MM.1S (cell line): ENCODE measurements at regions not wholly inside any gene's neighbourhood (a gene's known extent, or its start where the extent isn't known, plus 50 kb on each side); places are given as distances from the start of the nearest gene placed in this dataset.
"Not testable (repeated sequence)": the region's sequence is repeated elsewhere in the genome, so short reads cannot be mapped to it uniquely, and the experiment has no call there.

ENCODE experiments used
- DNase-seq: peaks from one replicate; pipeline ENCODE4 v3.0.0-alpha.2; 2015
- H2AFZ ChIP-seq: fragments of 300-600 bp; sonication (generic); 2 replicates; pipeline ENCODE4 v1.6.0; 2016; ENCODE audit warnings: antibody characterized with exemption, low read length
- H3F3A ChIP-seq: fragments of 300-600 bp; sonication (generic); 2 replicates; pipeline ENCODE4 v1.6.1; 2016; ENCODE audit warnings: mild to moderate bottlenecking, antibody characterized with exemption, low read length, moderate library complexity, mixed read lengths; ENCODE audit not compliant: insufficient read depth
- H3K27ac ChIP-seq: fragments of 300-600 bp; sonication (generic); 2 replicates; pipeline ENCODE4 v1.5.1; 2016; ENCODE audit warnings: mild to moderate bottlenecking, low read length
- H3K27me3 ChIP-seq: fragments of 300-600 bp; sonication (generic); replicated peaks from 2 replicates; pipeline ENCODE4 v1.6.0; 2016; ENCODE audit warnings: low read length; ENCODE audit not compliant: insufficient read depth
- H3K36me3 ChIP-seq: fragments of 300-600 bp; sonication (generic); replicated peaks from 2 replicates; pipeline ENCODE4 v1.6.1; 2016; ENCODE audit warnings: mild to moderate bottlenecking, low read length, mixed read lengths; ENCODE audit not compliant: insufficient read depth
- H3K4me1 ChIP-seq: fragments of 300-600 bp; sonication (generic); 2 replicates; pipeline ENCODE4 v1.6.1; 2016; ENCODE audit warnings: low read length, mixed read lengths
- H3K4me2 ChIP-seq: fragments of 300-600 bp; sonication (generic); 2 replicates; pipeline ENCODE4 v1.6.0; 2016; ENCODE audit warnings: low read depth, low read length
- H3K4me3 ChIP-seq: fragments of 300-600 bp; sonication (generic); 2 replicates; pipeline ENCODE4 v1.5.1; 2016; ENCODE audit warnings: low read length, mixed read lengths
- H3K79me2 ChIP-seq: fragments of 300-600 bp; sonication (generic); 2 replicates; pipeline ENCODE4 v1.6.1; 2016; ENCODE audit warnings: mixed run types, low read length, mixed read lengths
- H3K9ac ChIP-seq: fragments of 300-600 bp; sonication (generic); 2 replicates; pipeline ENCODE4 v1.6.1; 2016; ENCODE audit warnings: low read length, mixed read lengths
- H3K9me2 ChIP-seq: fragments of 300-600 bp; sonication (generic); replicated peaks from 2 replicates; pipeline ENCODE4 v1.6.1; 2016; ENCODE audit warnings: mild to moderate bottlenecking, low read length, mixed read lengths; ENCODE audit not compliant: insufficient read depth
- H3K9me3 ChIP-seq: fragments of 300-600 bp; sonication (generic); replicated peaks from 2 replicates; pipeline ENCODE4 v1.6.1; 2016; ENCODE audit warnings: mild to moderate bottlenecking, low read length, mixed read lengths; ENCODE audit not compliant: insufficient read depth
- H4K20me1 ChIP-seq: fragments of 300-600 bp; sonication (generic); 2 replicates; pipeline ENCODE4 v1.6.1; 2016; ENCODE audit warnings: mild to moderate bottlenecking, low read length, moderate library complexity, mixed read lengths; ENCODE audit not compliant: insufficient read depth
- CTCF ChIP-seq: fragments of 300-600 bp; sonication (generic); IDR thresholded peaks from 2 replicates; pipeline ENCODE4 v1.5.1; 2016; ENCODE audit warnings: antibody characterized with exemption, low read length, mixed read lengths
- EZH2 ChIP-seq: fragments of 300-600 bp; sonication (generic); optimal IDR thresholded peaks from 2 replicates; pipeline ENCODE3; 2017; ENCODE audit warnings: low read depth, mild to moderate bottlenecking, antibody characterized with exemption, low read length, mixed read lengths
- EZH2phosphoT487 ChIP-seq: fragments of 300-600 bp; sonication (generic); IDR thresholded peaks from 2 replicates; pipeline ENCODE4 v1.6.1; 2018; ENCODE audit warnings: antibody characterized with exemption, low read length

GRCh38 chr15:98350276-98350675 is 298.1 kb upstream of the IGF1R start:
- no peaks in the 10 kb centered on the region for H3K9me3 ChIP-seq
- H3K9me2 ChIP-seq = no peaks in the 10 kb centered on the region
- DNase-seq = no peak
- H3K27me3 ChIP-seq = no peaks in the 10 kb centered on the region
- H3K4me1 ChIP-seq = no peaks in the 10 kb centered on the region
- no peaks in the 10 kb centered on the region for H3K36me3 ChIP-seq
- TF ChIP-seq EZH2 (no peak), EZH2phosphoT487 (no peak), CTCF (no peak)
- no peak overlapping the region for H3K27ac ChIP-seq
- H3K4me2 ChIP-seq = no peak overlapping the region
- H3F3A ChIP-seq = no peaks in the 10 kb centered on the region
- no peak overlapping the region for H3K4me3 ChIP-seq
- H2AFZ ChIP-seq = no peak overlapping the region
- H4K20me1 ChIP-seq = no peaks in the 10 kb centered on the region
- no peaks in the 10 kb centered on the region for H3K79me2 ChIP-seq
- no peak overlapping the region for H3K9ac ChIP-seq

GRCh38 chr15:98358274-98358673 is 290.1 kb upstream of the IGF1R start:
- not testable (repeated sequence) for H3K4me3 ChIP-seq, H3K36me3 ChIP-seq, H3K9me3 ChIP-seq, H3K9me2 ChIP-seq, H3K79me2 ChIP-seq, H2AFZ ChIP-seq, H3K9ac ChIP-seq, H3F3A ChIP-seq, H3K4me1 ChIP-seq, H3K27me3 ChIP-seq, H3K4me2 ChIP-seq, DNase-seq, H3K27ac ChIP-seq, H4K20me1 ChIP-seq

- no peaks in the 10 kb centered on the region for H3K4me1 ChIP-seq
- H3K9me2 ChIP-seq = no peaks in the 10 kb centered on the region
- no peaks in the 10 kb centered on the region for H4K20me1 ChIP-seq
- no peak overlapping the region for H3K4me3 ChIP-seq
- no peaks in the 10 kb centered on the region for H3K9me3 ChIP-seq
- no peak overlapping the region for H3K9ac ChIP-seq
- no peaks in the 10 kb centered on the region for H3K79me2 ChIP-seq
- H3K27me3 ChIP-seq = no peaks in the 10 kb centered on the region
- H3K27ac ChIP-seq = no peak overlapping the region
- no peak for DNase-seq
- no peaks in the 10 kb centered on the region for H3F3A ChIP-seq
- no peak overlapping the region for H3K4me2 ChIP-seq
- H2AFZ ChIP-seq = no peak overlapping the region
- TF ChIP-seq CTCF = no peak
- TF ChIP-seq EZH2phosphoT487 = no peak
- no peak for TF ChIP-seq EZH2
- H3K36me3 ChIP-seq = no peaks in the 10 kb centered on the region
Observed at GRCh38 chr15:98358971-98359370, 289.4 kb upstream of the IGF1R start.

GRCh38 chr15:98363416-98363815 is 284.9 kb upstream of the IGF1R start:
- H3K4me1 ChIP-seq = no peaks in the 10 kb centered on the region
- TF ChIP-seq CTCF (no peak), EZH2 (no peak), EZH2phosphoT487 (no peak)
- no peaks in the 10 kb centered on the region for H3K9me2 ChIP-seq
- no peak overlapping the region for H3K9ac ChIP-seq
- H2AFZ ChIP-seq = no peak overlapping the region
- no peaks in the 10 kb centered on the region for H3K9me3 ChIP-seq
- no peaks in the 10 kb centered on the region for H3F3A ChIP-seq
- H3K36me3 ChIP-seq = no peaks in the 10 kb centered on the region
- H3K4me2 ChIP-seq = no peak overlapping the region
- H4K20me1 ChIP-seq = no peaks in the 10 kb centered on the region
- no peak overlapping the region for H3K27ac ChIP-seq
- no peaks in the 10 kb centered on the region for H3K79me2 ChIP-seq
- no peak for DNase-seq
- H3K27me3 ChIP-seq = no peaks in the 10 kb centered on the region
- no peak overlapping the region for H3K4me3 ChIP-seq
